ENCODE measurements at regions not wholly inside any gene's neighbourhood (a gene's known extent, or its start where the extent isn't known, plus 50 kb on each side); places are given as distances from the start of the nearest gene placed in this dataset.
"Not testable (repeated sequence)": the region's sequence is repeated elsewhere in the genome, so short reads cannot be mapped to it uniquely, and the experiment has no call there.

DNA sequence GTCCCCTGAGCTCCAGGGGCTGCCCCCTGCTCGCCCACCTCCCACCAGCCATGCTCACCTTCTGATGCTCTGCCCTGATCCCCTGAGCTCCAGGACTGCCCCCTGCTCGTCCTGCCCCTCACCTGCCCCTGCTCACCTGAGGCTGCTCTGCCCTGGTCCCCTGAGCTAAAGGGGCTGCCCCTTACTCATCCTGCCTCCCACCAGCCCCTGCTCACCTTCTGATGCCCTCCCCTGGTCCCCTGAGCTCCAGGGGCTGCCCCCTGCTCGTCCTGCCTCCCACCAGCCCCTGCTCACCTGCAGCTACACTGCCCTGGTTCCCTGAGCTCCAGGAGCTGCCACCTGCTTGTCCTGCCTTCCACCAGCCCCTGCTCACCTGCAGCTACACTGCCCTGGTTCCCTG is 247.2 kb downstream of the TMEM121 start:
- Histone ChIP-seq H3K9ac (ENCODE audit: low read depth in 1 of 2, low read length in 2 of 2) (no peak overlapping the region), H3K27me3 (ENCODE audit: control insufficient read depth in 4 of 4, insufficient read depth in 4 of 4, low read length in 3 of 4) (no peaks in the 10 kb centered on the region), H3K4me1 (ENCODE audit: control insufficient read depth in 4 of 4, insufficient read depth in 4 of 4, low read length in 3 of 4) (peaks cover 0 to 2% (median 0%) of the 10 kb centered on the region in 4 donors), H3K9me3 (ENCODE audit: control insufficient read depth in 4 of 4, low read length in 3 of 4) (peaks cover 0 to 1% (median 0%) of the 10 kb centered on the region in 4 donors), H3K27ac (ENCODE audit: low read depth in 1 of 2, low read length in 2 of 2) (no peak overlapping the region), H3K4me3 (ENCODE audit: low read depth in 1 of 3, low read length in 3 of 3) (no peak overlapping the region), H3K36me3 (ENCODE audit: control insufficient read depth in 4 of 4, insufficient read depth in 3 of 4, low read depth in 1 of 4, low read length in 3 of 4) (no peaks in the 10 kb centered on the region)
- 33% methylated on average over 3 of the region's 3 CpGs for WGBS
- DNase-seq (ENCODE audit: low spot score), result no peak
- TF ChIP-seq FOXA2 (IDR thresholded peaks at IDR 0.05), result no peak
- no peak for TF ChIP-seq RXRA (IDR thresholded peaks at IDR 0.05)
- TF ChIP-seq, protein P1, sequence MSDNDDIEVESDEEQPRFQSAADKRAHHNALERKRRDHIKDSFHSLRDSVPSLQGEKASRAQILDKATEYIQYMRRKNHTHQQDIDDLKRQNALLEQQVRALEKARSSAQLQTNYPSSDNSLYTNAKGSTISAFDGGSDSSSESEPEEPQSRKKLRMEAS (IDR thresholded peaks at IDR 0.05), result no peak
- no peak for TF ChIP-seq EGR1 (IDR thresholded peaks at IDR 0.05; ENCODE audit: low read depth in 2 of 2)
- no peak for TF ChIP-seq GABPA (IDR thresholded peaks at IDR 0.05 in 1 of 2, conservative IDR thresholded peaks at IDR 0.05 in 1 of 2)

DNA sequence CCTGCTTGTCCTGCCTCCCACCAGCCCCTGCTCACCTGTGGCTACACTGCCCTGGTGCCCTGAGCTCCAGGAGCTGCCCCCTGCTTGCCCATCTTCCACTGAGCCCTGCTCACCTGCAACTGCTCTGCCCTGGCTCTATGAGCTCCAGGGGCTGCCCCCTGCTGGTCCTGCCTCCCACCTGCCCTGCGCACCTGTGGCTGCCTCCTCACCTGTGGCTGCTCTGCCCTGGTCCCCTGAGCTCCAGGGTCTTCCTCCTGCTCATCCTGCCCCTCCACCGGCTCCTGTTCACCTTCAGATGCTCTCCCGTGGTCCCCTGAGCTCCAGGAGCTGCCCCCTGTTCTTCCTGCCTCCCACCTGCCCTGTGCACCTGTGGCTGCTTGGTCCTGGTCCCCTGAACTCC is 247.6 kb downstream of the TMEM121 start:
- Histone ChIP-seq H3K4me3 (ENCODE audit: low read depth in 1 of 3, low read length in 3 of 3) (no peak overlapping the region), H3K27ac (ENCODE audit: low read depth in 1 of 2, low read length in 2 of 2) (no peak overlapping the region), H3K9me3 (ENCODE audit: control insufficient read depth in 4 of 4, low read length in 3 of 4) (peaks cover 0 to 1% (median 0%) of the 10 kb centered on the region in 4 donors), H3K27me3 (ENCODE audit: control insufficient read depth in 4 of 4, insufficient read depth in 4 of 4, low read length in 3 of 4) (no peaks in the 10 kb centered on the region), H3K9ac (ENCODE audit: low read depth in 1 of 2, low read length in 2 of 2) (no peak overlapping the region), H3K4me1 (ENCODE audit: control insufficient read depth in 4 of 4, insufficient read depth in 4 of 4, low read length in 3 of 4) (peaks cover 0 to 2% (median 0%) of the 10 kb centered on the region in 4 donors), H3K36me3 (ENCODE audit: control insufficient read depth in 4 of 4, insufficient read depth in 3 of 4, low read depth in 1 of 4, low read length in 3 of 4) (no peaks in the 10 kb centered on the region)
- 58% methylated on average over 3 of the region's 3 CpGs for WGBS
- no peak for DNase-seq (ENCODE audit: low spot score)
- TF ChIP-seq FOXA2 (IDR thresholded peaks at IDR 0.05) (no peak), YY1 (IDR thresholded peaks at IDR 0.05) (no peak), FOXA1 (IDR thresholded peaks at IDR 0.05) (no peak), JUND (IDR thresholded peaks at IDR 0.05) (no peak)
- TF ChIP-seq, protein P2, sequence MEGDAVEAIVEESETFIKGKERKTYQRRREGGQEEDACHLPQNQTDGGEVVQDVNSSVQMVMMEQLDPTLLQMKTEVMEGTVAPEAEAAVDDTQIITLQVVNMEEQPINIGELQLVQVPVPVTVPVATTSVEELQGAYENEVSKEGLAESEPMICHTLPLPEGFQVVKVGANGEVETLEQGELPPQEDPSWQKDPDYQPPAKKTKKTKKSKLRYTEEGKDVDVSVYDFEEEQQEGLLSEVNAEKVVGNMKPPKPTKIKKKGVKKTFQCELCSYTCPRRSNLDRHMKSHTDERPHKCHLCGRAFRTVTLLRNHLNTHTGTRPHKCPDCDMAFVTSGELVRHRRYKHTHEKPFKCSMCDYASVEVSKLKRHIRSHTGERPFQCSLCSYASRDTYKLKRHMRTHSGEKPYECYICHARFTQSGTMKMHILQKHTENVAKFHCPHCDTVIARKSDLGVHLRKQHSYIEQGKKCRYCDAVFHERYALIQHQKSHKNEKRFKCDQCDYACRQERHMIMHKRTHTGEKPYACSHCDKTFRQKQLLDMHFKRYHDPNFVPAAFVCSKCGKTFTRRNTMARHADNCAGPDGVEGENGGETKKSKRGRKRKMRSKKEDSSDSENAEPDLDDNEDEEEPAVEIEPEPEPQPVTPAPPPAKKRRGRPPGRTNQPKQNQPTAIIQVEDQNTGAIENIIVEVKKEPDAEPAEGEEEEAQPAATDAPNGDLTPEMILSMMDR (IDR thresholded peaks at IDR 0.05; ENCODE audit: low read depth, low read length, missing input control), result no peak
- TF ChIP-seq, protein P3, sequence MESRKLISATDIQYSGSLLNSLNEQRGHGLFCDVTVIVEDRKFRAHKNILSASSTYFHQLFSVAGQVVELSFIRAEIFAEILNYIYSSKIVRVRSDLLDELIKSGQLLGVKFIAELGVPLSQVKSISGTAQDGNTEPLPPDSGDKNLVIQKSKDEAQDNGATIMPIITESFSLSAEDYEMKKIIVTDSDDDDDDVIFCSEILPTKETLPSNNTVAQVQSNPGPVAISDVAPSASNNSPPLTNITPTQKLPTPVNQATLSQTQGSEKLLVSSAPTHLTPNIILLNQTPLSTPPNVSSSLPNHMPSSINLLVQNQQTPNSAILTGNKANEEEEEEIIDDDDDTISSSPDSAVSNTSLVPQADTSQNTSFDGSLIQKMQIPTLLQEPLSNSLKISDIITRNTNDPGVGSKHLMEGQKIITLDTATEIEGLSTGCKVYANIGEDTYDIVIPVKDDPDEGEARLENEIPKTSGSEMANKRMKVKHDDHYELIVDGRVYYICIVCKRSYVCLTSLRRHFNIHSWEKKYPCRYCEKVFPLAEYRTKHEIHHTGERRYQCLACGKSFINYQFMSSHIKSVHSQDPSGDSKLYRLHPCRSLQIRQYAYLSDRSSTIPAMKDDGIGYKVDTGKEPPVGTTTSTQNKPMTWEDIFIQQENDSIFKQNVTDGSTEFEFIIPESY (IDR thresholded peaks at IDR 0.05), result no peak

DNA sequence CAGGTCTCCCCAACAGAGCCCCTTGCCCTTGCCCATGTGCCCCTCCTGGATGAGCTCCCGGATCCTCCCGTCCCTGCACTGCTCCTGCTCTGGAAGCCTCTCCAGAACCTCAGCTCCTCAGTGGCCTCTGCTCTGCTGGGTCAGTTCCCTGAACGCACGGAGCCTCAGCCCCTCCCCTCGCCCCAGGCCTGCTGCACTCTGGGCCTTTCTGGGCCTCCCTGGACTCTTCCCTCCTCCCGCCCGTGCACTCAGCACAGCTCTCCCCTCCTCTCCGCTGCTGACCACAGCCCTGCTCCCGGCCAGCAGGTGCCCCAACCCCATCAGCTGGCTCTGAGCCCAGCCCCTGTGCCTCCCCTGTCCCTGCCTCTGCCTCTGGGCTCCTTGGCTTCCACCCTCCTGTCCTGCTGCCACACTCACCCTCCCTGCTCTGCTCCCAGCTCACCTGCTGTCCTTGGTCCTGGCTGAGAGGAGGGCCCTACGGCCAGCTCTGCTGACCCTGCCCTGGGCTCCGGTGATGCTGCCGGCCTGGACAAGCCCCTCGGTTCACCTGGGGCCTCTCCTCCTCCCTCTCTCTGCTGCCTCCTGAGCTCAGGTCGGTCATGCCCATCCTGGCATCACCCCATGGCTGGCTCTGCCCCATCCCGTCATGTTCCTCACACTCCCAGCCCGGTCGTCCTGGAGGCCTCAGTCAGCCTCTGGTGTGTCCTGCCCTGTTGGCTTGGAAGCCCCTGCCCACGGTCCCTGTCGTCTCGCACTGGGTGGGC is 248.4 kb downstream of the TMEM121 start:
- not testable (repeated sequence) for H3K4me3 ChIP-seq (ENCODE audit: low read depth in 1 of 3, low read length in 3 of 3); H3K9me3 ChIP-seq (ENCODE audit: control insufficient read depth in 4 of 4, low read length in 3 of 4); H3K27ac ChIP-seq (ENCODE audit: low read depth in 1 of 2, low read length in 2 of 2); DNase-seq (ENCODE audit: low spot score); H3K9ac ChIP-seq (ENCODE audit: low read depth in 1 of 2, low read length in 2 of 2); H3K27me3 ChIP-seq (ENCODE audit: control insufficient read depth in 4 of 4, insufficient read depth in 4 of 4, low read length in 3 of 4); H3K4me1 ChIP-seq (ENCODE audit: control insufficient read depth in 4 of 4, insufficient read depth in 4 of 4, low read length in 3 of 4); H3K36me3 ChIP-seq (ENCODE audit: control insufficient read depth in 4 of 4, insufficient read depth in 3 of 4, low read depth in 1 of 4, low read length in 3 of 4)
- 77% methylated on average over 20 of the region's 20 CpGs for WGBS

DNA sequence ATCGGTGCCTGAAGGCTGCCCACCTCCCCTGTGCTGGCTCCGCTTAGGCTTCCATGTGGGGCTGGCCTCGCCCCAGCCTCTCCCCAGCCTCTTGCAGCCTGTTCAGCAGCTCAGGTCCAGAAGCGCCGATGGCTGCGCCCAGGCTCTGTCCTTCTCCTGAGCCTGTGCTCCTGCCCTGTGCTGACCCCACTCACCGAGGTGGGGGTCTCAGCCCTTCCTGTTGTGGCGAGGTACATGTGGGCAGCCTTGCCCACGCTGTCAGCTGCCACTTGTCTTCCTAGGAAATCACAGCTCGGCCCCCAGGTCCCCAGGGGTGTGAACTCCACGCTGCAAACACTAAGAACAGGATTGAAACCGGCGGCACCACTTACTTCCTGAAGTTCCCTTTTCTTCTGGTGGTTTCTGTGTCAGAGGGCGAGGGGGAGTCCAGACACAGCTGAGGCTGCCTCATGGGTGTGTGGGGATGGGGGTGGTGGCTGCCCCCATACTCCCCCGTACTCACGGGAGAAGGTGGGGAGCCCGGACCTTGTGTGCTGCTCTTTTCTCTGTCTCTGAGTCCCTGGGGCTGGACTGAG is 249.1 kb downstream of the TMEM121 start:
- 66% methylated on average over 17 of the region's 17 CpGs for WGBS
- DNase-seq (ENCODE audit: low spot score); H3K4me1 ChIP-seq (ENCODE audit: control insufficient read depth in 4 of 4, insufficient read depth in 4 of 4, low read length in 3 of 4); H3K27ac ChIP-seq (ENCODE audit: low read depth in 1 of 2, low read length in 2 of 2); H3K4me3 ChIP-seq (ENCODE audit: low read depth in 1 of 3, low read length in 3 of 3); H3K27me3 ChIP-seq (ENCODE audit: control insufficient read depth in 4 of 4, insufficient read depth in 4 of 4, low read length in 3 of 4); H3K36me3 ChIP-seq (ENCODE audit: control insufficient read depth in 4 of 4, insufficient read depth in 3 of 4, low read depth in 1 of 4, low read length in 3 of 4); H3K9ac ChIP-seq (ENCODE audit: low read depth in 1 of 2, low read length in 2 of 2): not testable (repeated sequence)
- H3K9me3 ChIP-seq (ENCODE audit: control insufficient read depth in 4 of 4, low read length in 3 of 4), result peaks cover 3 to 12% (median 8%) of the 10 kb centered on the region in 4 donors

DNA sequence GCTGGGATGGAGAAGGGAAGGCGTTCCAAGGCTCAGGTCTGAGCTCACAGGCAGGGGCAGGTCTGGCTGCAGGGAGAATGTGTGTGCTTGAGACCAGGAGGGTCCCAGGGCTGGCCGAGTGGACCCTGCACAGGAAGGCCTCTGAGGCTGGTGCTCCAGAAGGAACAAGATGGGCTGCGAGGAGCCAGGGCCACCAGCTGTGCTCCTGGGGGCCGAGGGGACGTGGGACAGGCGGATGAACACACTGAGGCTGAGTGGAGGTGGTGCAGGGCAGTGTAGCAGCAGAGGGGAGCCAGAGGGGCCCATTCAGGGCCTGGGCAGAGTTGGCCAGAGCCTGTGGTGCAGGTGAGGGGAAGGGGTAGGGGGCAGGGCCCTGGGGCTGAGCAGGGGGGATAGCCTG is 249.7 kb downstream of the TMEM121 start:
- H3K9ac ChIP-seq (ENCODE audit: low read depth in 1 of 2, low read length in 2 of 2); H3K27me3 ChIP-seq (ENCODE audit: control insufficient read depth in 4 of 4, insufficient read depth in 4 of 4, low read length in 3 of 4); H3K4me1 ChIP-seq (ENCODE audit: control insufficient read depth in 4 of 4, insufficient read depth in 4 of 4, low read length in 3 of 4); DNase-seq (ENCODE audit: low spot score); H3K27ac ChIP-seq (ENCODE audit: low read depth in 1 of 2, low read length in 2 of 2); H3K4me3 ChIP-seq (ENCODE audit: low read depth in 1 of 3, low read length in 3 of 3); H3K36me3 ChIP-seq (ENCODE audit: control insufficient read depth in 4 of 4, insufficient read depth in 3 of 4, low read depth in 1 of 4, low read length in 3 of 4): not testable (repeated sequence)
- WGBS, result 74% methylated on average over 6 of the region's 6 CpGs
- peaks cover 3 to 13% (median 11%) of the 10 kb centered on the region in 4 donors for H3K9me3 ChIP-seq (ENCODE audit: control insufficient read depth in 4 of 4, low read length in 3 of 4)
